ENCODE measurements at regions not wholly inside any gene's neighbourhood (a gene's known extent, or its start where the extent isn't known, plus 50 kb on each side); places are given as distances from the start of the nearest gene placed in this dataset.
A peak's percentile ranks its signal among the peaks of the same experiment; 100 is the strongest.
"Not testable (repeated sequence)": the region's sequence is repeated elsewhere in the genome, so short reads cannot be mapped to it uniquely, and the experiment has no call there.

- not testable (repeated sequence) for DNase-seq
These were observed 54.0 kb downstream of the CYP26A1 start for GRCh38 chr10:93127642-93128215.

DNA sequence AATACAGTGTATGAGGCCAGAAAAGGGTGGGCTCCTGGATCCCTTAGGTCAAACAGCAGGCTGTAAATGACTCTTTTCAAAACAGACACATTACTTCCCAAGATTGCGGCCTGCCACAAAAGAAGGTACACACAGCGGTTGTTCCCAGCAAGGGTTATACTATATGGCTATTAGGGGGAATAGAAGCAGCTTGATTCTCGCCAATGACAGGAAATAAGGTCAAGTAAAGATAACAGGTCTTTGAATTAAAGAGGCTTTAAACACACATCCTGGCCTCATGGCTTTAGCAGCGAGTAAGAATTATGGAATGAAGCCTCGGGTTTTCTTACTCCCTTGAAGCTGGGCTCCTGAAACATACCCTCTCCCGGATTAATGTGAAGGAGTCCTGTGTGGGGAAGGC, 58.3 kb downstream of the CYP26A1 start:
- DNase-seq = no peak

DNA sequence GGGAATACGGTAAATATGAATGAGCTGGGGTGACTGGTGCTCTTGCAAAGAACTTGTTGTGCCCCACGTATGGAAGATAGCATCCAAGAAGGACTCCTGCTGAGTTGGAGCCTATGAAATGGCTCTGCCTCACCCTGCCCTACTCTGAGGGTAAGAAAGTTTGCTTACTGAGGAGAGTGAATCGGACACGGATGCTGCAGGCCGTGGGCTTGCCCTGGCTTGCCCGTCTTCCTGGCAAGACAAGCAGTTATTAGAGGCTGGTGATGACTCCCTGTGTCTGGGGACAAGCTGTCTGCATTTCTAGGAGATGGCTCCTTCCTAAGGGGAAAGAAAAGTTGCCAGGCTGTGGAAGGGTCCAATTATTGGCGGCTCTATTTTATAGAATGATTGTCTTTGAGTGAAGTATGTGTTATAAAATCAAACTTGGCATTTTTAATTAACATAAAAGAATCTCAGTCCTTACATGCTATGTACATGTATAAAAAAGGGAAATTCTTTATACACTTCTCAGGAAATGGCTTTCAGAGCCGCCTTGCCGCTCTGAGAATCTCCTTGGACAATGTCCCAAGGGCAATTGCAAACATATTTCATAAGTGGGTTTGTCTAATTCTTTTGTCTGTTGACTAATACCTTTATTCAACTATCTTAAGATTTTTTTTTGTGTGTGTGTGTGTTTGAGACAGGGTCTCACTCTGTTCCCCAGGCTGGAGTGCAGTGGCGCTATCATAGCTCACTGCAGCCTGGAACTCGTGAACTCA, 64.6 kb downstream of the CYP26A1 start:
- no peak for DNase-seq

GRCh38 chr10:93139059-93139655, 65.5 kb downstream of the CYP26A1 start:
- DNase-seq = no peak

- no peak for DNase-seq
These were observed 68.8 kb downstream of the CYP26A1 start for GRCh38 chr10:93142534-93142933.

DNA sequence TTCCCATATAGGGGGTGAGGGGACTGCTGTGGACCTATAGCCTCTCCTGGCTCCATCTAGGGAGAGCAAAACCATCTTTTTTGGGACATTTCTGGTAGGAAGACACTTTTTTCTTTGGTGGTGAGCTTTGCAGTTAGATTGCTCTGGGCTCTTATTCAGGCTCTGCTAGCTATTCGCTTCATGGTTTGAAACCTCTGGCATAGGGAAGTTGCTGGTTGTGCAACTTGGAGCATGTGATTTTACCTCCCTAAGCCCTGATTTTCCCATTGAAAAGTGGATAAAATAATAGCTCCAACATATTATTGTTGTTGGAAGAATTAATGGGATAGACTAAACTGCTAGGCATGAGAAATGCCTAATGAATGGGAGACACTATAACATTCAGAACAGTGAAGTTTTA, 69.6 kb downstream of the CYP26A1 start:
- DNase-seq = no peak

DNA sequence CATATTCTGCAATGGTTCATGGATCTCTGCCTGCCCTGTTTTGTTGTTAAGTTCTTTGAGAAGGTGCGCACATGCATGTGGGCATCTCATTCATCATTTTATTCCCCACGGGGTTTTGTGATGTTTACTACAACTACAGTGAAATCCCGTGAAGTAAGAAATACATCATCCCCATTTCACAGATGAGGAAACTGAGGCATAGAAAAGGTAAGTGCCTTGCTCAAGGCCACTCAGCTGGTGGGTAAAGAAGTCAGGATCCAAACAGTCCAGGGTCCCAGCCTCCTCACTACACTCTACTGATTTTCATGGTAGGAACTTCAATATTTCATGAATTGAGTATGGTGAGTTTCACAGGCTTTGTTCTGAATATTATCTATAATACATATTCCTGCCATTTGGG, 72.6 kb downstream of the CYP26A1 start:
- DNase-seq = no peak

DNA sequence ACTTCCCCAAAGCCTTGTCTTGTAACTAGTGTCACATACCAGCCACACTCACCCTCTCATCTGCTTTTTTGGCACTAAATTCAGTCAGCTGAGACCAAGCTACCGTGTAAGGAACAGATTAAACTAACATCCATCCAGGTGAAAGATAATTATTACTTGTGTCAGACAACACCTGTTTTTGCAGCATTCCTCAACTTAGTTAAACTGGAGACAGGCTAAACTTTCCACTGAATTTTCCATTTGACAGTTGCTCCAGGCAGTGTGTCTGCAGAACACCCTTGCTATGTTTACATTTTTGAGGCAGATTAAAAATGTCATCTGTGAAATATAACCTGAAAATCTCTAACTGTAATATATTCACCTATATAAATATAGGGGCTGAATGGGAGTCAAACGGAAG, 73.6 kb downstream of the CYP26A1 start:
- no peak for DNase-seq

GRCh38 chr10:93148476-93148875, 74.8 kb downstream of the CYP26A1 start:
- no peak for DNase-seq

DNA sequence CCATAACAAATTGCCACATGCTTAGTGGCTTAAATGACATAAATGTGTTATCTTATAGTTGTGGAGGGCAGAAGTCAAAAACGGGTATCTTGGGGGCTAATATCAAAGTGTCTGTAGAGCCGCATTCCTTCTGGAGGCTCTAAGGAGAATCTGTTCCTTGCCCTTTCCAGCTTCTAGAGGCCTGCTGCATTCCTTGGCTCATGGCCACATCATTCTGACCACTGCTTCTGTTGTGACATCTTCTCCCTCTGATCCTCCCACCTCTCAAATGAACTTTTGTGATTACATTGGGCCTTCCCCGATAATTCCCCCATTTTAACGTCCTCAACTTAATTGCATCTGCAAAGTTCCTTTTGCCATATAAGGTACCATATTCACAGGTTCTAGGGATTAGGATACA, 76.1 kb downstream of the CYP26A1 start:
- DNase-seq = no peak

DNA sequence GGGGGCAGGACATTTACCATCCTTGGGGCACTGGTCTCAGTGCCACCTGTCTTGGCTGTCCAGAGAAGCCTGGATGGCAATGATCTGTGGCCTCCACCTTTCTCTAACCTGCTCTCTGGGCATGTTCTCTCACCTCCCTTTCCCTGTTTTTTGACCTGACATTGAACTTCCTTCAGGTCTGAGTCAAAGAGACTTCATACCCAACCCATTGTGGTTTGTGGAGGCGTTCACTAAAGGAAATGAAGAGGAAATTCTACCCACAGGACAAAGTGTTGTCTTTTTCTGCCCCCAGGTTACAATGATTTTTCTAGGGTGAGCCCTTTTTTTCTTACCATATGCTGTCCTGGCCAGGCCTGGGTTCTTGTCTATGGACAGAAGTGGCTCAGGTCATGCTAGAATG, 76.6 kb downstream of the CYP26A1 start:
- DNase-seq = no peak

DNA sequence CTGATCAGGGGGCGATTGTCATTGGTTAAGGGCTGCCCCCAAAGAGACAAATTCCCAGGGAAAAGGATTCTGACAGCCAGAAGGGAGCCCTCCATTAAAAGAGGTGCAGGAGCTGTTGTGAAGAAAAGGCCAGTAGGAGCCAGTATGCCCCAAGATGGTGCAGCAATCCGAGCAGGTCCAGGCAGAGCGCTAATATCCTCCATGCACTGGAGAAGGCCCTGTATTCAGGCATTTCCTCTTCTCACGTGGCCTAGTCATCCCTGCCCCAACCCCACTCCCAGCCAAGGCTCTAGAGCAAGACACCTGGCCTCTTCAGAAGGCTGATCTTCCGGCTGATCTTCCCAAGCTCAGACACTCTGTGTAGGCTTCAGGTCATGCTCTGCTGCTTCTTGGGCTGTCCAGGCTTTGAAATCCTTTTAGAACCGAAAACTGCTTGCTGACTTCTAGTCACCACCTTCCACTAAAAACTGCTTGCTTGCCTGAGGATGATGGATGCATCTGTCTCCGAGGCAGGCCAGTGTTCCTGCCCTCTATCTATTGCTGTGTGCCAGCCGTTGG, 77.4 kb downstream of the CYP26A1 start:
- no peak for DNase-seq

- no peak for DNase-seq
These were observed 78.4 kb downstream of the CYP26A1 start for GRCh38 chr10:93152136-93152535.

DNA sequence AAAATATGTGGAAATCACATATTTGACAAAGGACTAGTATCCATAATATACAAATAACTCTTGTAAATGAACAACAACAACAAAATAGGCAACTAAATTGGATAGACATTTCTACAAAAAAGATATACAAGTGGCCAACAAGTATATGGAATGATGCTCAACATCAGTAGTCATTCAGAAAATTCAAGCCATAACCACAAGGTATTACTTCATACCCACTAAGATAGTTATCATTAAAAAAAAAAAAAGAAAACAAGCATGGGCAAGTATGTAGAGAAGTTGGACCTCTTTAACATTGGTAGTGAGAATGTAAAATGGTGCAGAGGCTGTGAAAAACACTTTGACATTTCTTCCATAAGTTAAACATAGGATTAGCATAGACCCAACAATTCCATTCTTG, 80.8 kb downstream of the CYP26A1 start:
- DNase-seq = no peak

GRCh38 chr10:93160140-93160539, 86.4 kb downstream of the CYP26A1 start:
- no peak for DNase-seq

DNA sequence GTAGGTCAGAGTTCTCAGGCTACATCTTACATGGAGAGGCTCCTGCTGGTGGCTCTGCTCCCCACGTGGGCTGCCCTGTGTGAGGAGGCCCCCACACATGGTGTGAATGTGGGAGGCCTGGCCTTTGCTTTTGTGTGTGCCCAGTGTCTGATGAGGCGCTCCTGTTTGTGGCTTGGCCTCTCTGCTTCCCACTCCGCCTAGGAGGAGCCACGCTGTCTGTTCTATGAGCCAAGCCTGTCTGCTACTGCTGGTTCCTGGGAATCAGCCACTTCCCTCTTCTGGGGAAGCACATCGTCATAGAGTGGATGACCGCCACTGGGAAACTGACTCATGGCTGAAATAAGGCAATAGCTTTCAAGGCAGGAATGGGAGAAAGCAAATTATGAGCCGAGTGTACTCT, 87.1 kb downstream of the CYP26A1 start:
- DNase-seq = no peak

DNA sequence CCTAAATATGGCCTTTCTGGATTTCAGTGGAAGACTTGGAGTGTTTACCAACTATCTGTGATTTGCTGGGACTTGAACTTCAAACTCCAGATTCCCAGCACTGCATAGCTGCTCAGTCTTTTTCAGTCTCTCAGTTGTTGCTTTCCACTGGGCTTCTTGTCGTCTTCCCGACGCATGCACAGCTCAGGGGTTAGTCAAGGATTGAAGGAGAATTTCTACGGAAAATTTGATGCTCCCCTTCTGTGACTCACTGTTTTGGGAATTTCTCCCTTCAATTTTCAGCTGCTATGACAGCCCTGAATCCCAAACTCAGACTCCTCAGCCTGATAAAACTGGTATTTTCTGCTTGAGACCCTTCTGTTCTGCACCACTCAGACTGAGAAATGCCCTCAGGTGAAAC, 91.7 kb downstream of the CYP26A1 start:
- DNase-seq = no peak

- peak; percentile 12 for DNase-seq
These were observed 92.4 kb downstream of the CYP26A1 start for GRCh38 chr10:93166134-93166533.

- no peak for DNase-seq
These were observed 98.1 kb downstream of the CYP26A1 start for GRCh38 chr10:93171837-93172236.

GRCh38 chr10:93173967-93174845, 100.5 kb downstream of the CYP26A1 start:
- no peak for DNase-seq

DNA sequence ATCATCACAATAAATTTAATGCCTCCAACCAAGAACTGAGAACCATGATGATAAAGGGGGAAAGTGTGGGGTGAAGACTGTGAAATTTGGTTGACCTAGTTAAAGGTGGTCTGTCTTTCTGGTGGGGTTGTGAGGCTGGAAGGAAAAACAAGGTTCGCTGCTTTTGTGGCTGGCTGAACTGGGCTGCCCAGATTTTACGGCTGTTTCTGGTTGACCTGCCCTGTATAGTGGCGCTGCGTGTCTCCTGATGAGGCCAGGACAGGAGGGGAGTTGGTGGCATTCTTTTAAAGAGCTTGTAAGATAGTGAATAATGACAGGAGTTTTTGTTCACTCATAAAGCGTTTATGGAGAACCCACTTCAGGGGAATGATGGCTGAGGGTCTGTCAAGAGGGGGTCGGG, 101.8 kb downstream of the CYP26A1 start:
- DNase-seq = no peak

DNA sequence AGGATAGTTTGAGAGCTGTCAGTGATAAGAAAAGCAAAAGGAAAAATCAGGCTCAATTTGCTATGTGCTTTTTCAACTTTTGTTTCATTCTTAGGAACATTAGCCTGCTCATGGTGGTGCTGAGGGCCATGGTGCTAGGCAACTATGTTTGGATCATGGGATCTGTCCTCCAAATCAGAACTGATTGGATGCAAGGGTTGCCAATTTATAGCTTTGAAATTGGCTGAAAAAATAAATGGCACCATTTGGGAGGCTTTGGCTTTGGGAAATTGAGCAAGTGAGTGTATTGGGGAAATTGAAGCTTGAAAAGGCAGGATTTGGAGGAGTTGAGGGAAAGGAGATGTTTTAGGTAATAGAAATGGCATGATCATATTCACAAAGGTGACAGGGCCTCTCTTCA, 103.8 kb downstream of the CYP26A1 start:
- no peak for DNase-seq

- DNase-seq = no peak
These were observed 104.5 kb downstream of the CYP26A1 start for GRCh38 chr10:93178226-93178625.

Measured in DMS53 (cell line).